ENCODE measurements at regions not wholly inside any gene's neighbourhood (a gene's known extent, or its start where the extent isn't known, plus 50 kb on each side); places are given as distances from the start of the nearest gene placed in this dataset.
"Not testable (repeated sequence)": the region's sequence is repeated elsewhere in the genome, so short reads cannot be mapped to it uniquely, and the experiment has no call there.

DNA sequence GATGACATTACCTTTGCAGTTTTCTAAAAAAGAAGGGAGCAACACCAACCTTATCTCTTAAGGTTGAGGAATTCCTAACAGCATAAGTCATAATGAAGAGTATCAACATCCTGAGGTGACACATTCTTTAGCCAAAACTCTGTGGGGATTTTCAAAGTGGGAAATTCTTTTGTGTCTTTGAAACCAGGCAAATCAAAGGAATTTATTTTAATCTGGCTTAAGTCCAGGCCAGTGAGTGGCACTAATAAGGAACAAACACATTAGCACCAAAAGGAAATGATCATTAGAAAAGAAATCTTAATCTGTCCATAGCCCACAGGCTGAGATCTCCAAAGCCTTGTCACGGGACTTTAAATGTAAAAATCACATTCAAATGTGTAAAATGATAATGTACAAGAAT lies 110.1 kb downstream of the LARP7 start:
- no peak for ATAC-seq
- Histone ChIP-seq H3K9me3 (no peaks in the 10 kb centered on the region), H3K27me3 (no peaks in the 10 kb centered on the region), H3K4me1 (no peaks in the 10 kb centered on the region), H3K27ac (no peak overlapping the region), H3K36me3 (no peaks in the 10 kb centered on the region), H3K4me3 (no peak overlapping the region)
- TF ChIP-seq, protein P1, sequence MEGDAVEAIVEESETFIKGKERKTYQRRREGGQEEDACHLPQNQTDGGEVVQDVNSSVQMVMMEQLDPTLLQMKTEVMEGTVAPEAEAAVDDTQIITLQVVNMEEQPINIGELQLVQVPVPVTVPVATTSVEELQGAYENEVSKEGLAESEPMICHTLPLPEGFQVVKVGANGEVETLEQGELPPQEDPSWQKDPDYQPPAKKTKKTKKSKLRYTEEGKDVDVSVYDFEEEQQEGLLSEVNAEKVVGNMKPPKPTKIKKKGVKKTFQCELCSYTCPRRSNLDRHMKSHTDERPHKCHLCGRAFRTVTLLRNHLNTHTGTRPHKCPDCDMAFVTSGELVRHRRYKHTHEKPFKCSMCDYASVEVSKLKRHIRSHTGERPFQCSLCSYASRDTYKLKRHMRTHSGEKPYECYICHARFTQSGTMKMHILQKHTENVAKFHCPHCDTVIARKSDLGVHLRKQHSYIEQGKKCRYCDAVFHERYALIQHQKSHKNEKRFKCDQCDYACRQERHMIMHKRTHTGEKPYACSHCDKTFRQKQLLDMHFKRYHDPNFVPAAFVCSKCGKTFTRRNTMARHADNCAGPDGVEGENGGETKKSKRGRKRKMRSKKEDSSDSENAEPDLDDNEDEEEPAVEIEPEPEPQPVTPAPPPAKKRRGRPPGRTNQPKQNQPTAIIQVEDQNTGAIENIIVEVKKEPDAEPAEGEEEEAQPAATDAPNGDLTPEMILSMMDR (IDR thresholded peaks at IDR 0.05) = no peak
- intact Hi-C loops (cut with DNase I) = no loop called here
- no peak for DNase-seq

DNA sequence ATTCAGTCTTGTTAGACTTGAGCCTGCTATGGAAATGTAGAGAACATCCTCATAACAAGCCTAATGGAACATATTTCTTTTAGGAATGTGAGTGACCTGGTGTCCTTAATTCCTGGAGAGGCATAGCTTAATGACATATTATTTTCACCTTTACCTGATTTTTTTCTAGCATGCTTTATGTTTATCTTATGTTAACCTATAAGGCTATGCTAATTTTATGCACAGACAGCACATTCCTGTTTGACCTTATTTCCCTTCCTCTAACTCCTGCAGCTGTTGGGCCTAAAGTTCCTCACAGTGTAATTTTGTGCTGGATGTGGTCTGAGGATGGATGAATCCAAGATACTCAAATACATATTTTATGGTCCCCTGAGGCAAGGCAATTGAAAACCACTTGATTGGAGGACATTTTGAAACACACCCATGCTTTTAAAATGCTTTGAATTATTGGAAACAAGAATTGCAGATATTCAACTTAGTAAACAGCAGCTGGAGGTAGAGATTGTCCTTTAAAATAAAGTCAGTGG lies 111.5 kb downstream of the LARP7 start:
- Histone ChIP-seq H3K36me3 (no peaks in the 10 kb centered on the region), H3K4me3 (no peak overlapping the region), H3K27me3 (no peaks in the 10 kb centered on the region), H3K4me1 (no peaks in the 10 kb centered on the region), H3K27ac (no peak overlapping the region), H3K9me3 (no peaks in the 10 kb centered on the region)
- TF ChIP-seq, protein P1 (IDR thresholded peaks at IDR 0.05) = no peak
- intact Hi-C loops (cut with DNase I) = no loop called here
- DNase-seq (no peak), ATAC-seq (no peak)

DNA sequence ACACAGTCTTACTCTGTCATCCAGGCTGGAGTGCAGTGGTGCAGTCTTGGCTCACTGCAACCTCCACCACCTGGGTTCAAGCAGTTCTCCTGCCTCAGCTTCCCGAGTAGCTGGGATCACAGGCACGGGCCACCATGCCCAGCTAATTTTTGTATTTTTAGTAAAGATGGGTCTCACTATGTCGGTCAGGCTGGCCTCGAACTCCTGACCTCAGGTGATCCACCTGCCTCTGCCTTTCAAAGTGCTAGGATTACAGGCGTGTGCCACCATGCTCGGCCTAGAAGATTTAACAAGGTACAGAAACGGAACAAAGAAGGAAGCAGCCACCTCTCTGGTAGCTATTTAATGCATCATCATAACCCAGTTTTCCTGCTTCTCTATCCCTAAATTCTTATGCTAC lies 113.8 kb downstream of the LARP7 start:
- intact Hi-C loops (cut with DNase I); H3K27ac ChIP-seq: not testable (repeated sequence)

DNA sequence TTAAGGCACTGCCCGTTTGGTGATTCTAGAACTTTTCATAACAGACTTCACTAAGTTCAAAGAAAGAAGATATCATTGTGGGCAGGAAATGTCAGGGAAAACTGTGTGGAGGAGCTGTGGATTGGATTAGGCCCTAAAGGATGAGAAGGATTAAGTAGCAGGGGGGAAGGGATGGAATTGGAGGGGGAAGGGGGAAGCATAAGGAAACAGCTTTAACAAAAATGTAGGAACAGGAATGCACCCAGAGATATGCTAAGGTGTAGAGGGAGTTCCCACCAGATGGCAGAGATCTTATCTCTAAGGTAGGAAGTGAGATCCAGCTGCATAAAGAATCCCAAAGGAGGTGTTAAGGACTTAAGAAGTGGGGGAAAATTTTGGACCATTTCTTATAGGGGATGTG lies 114.5 kb downstream of the LARP7 start:
- no peaks in the 10 kb centered on the region for H3K9me3 ChIP-seq
- intact Hi-C loops (cut with DNase I) = no loop called here

More for the DNA sequence above, 113.8 kb downstream of the LARP7 start:
- not testable (repeated sequence) for DNase-seq, H3K27me3 ChIP-seq, H3K9me3 ChIP-seq, ATAC-seq, H3K36me3 ChIP-seq, H3K4me3 ChIP-seq, H3K4me1 ChIP-seq

DNA sequence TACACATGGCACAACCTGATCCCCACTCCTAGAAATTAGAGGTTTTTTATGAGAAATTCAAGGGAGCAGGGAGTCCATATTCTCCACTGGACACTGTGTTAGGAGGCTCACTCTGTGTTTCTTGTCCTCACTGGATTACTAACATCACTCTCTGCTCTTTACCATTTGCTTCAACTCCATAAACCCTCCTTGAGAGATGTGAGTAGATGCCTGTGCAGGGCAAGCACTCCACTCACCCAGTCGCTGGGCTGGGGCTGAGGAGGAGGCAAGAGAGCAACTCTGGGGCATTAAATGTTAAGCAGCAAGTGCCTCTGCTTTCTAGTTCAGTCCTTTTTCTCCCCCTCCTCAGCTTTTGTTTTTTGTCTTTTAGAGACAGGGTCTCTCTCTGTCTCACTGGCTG lies 115.1 kb downstream of the LARP7 start:
- H3K27me3 ChIP-seq = no peaks in the 10 kb centered on the region
- no peaks in the 10 kb centered on the region for H3K9me3 ChIP-seq
- no peak for DNase-seq
- no peaks in the 10 kb centered on the region for H3K36me3 ChIP-seq
- TF ChIP-seq, protein P1 (IDR thresholded peaks at IDR 0.05) = no peak
- H3K4me1 ChIP-seq = no peaks in the 10 kb centered on the region
- H3K27ac ChIP-seq = no peak overlapping the region
- no peak for ATAC-seq
- intact Hi-C loops (cut with DNase I) = no loop called here
- H3K4me3 ChIP-seq = no peak overlapping the region

More for the DNA sequence above, 114.5 kb downstream of the LARP7 start:
- Histone ChIP-seq H3K4me1 (no peaks in the 10 kb centered on the region), H3K27me3 (no peaks in the 10 kb centered on the region), H3K36me3 (no peaks in the 10 kb centered on the region), H3K4me3 (no peak overlapping the region), H3K27ac (no peak overlapping the region)
- TF ChIP-seq, protein P1 (IDR thresholded peaks at IDR 0.05) = no peak
- no peak for ATAC-seq
- DNase-seq = no peak

DNA sequence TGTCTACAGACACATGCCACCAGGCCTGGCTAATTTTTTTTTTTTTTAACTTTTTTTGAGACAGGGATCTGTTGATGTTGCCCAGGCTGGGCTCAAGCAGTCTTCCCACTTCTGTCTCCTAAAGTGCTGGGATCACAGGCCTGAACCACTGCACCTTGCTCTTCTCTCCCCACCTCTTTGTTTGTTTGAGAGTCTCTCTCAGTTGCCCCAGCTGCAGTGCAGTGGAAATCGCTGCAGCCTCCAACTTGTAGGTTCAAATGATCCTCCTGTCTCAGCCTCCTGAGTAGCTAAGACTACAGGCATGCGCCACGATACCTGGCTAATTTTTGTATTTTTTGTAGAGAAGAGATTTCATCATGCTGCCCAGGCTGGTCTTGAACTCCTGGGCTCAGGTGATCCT lies 115.6 kb downstream of the LARP7 start:
- intact Hi-C loops (cut with DNase I) = no loop called here
- DNase-seq (no peak), ATAC-seq (no peak)
- no peaks in the 10 kb centered on the region for H3K4me1 ChIP-seq
- TF ChIP-seq, protein P1 (IDR thresholded peaks at IDR 0.05) = no peak
- no peak overlapping the region for H3K4me3 ChIP-seq
- H3K9me3 ChIP-seq = no peaks in the 10 kb centered on the region
- H3K27ac ChIP-seq = no peak overlapping the region
- H3K27me3 ChIP-seq = no peaks in the 10 kb centered on the region
- no peaks in the 10 kb centered on the region for H3K36me3 ChIP-seq
